ENCODE measurements at regions not wholly inside any gene's neighbourhood (a gene's known extent, or its start where the extent isn't known, plus 50 kb on each side); places are given as distances from the start of the nearest gene placed in this dataset.

DNA sequence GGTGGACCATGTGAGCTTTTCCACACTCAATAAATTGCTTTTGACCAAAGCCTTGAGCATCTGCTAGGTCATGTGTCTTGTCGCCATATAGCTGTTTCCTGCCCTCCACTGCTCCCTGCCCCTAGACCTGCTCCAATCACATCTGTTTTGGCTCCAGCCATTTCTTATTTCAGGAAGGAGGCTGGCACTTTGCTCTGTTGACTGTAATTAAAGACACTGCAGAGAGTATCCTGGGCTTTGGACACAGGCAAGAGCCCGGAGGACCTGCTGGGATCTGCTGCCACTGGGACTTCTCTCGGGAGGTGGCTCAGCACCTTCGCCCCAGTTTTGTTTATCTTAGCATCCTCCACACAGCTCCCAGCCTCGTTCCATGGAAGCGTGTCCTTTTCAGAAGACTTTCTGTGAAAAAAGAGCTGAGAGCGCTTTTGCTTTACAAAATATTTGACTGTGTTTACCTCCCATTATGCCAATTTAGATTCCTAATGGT is 153.2 kb downstream of the MED10 start:
- Mint-ChIP-seq H3K4me3 (no peak overlapping the region), H3K9me3 (peaks cover 21% of the 10 kb centered on the region), H3K4me1 (no peaks in the 10 kb centered on the region), H3K27ac (no peak overlapping the region), H3K36me3 (peaks cover 13% of the 10 kb centered on the region; the same call in 1 of the 2 replicates), H3K27me3 (ENCODE audit: low read depth) (peaks cover 3% of the 10 kb centered on the region; the same call in 1 of the 2 replicates)
- ATAC-seq = no peak
- ChIA-PET POLR2A (interaction anchor here (1.0 kb wide), 1 partner anchor 22 kb away, joined by 3 read pairs; no protein-coding TSS in a partner anchor), CTCF (no interaction called here)
- TF ChIP-seq CREM (CRISPR knock-in tag; IDR thresholded peaks at IDR 0.05) (no peak), FOXJ3 (CRISPR knock-in tag; IDR thresholded peaks at IDR 0.05; ENCODE audit: borderline replicate concordance) (no peak), FOXK1 (CRISPR knock-in tag; IDR thresholded peaks at IDR 0.05) (no peak), GABPB1 (CRISPR knock-in tag; IDR thresholded peaks at IDR 0.05) (no peak)
- TF ChIP-seq, protein P1, sequence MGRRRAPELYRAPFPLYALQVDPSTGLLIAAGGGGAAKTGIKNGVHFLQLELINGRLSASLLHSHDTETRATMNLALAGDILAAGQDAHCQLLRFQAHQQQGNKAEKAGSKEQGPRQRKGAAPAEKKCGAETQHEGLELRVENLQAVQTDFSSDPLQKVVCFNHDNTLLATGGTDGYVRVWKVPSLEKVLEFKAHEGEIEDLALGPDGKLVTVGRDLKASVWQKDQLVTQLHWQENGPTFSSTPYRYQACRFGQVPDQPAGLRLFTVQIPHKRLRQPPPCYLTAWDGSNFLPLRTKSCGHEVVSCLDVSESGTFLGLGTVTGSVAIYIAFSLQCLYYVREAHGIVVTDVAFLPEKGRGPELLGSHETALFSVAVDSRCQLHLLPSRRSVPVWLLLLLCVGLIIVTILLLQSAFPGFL (CRISPR knock-in tag; IDR thresholded peaks at IDR 0.05; ENCODE audit: borderline replicate concordance) = no peak
- no peak for DNase-seq (ENCODE audit: low spot score)

DNA sequence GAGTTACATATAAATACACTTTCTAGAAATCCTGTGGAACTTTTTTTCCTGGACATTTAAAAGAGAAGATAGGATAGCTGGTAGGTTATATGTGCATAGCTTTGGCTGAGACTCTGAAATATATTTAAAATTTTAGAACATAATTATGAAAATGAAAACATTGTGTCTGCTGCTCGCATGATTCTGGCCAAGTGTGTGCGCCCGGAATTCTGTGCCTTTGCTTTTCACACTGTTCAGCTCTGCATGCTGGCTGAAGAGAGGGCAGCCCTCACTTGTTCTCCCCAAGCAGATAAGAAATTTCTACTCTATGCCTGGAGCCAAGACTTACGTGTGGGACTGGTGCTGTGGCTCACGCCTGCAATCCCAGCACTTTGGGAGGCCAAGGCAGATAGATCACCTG is 153.9 kb downstream of the MED10 start:
- no peak overlapping the region for H3K4me3 Mint-ChIP-seq
- peaks cover 23% of the 10 kb centered on the region for H3K9me3 Mint-ChIP-seq
- H3K36me3 Mint-ChIP-seq = peaks cover 13% of the 10 kb centered on the region; the same call in 1 of the 2 replicates
- H3K27me3 Mint-ChIP-seq (ENCODE audit: low read depth) = peaks cover 3% of the 10 kb centered on the region; the same call in 1 of the 2 replicates
- CTCF ChIA-PET = no interaction called here
- ATAC-seq (no peak), DNase-seq (ENCODE audit: low spot score) (no peak)
- H3K27ac Mint-ChIP-seq = no peak overlapping the region
- POLR2A ChIA-PET = interaction anchor here (1.0 kb wide), 1 partner anchor 21 kb away, joined by 3 read pairs; no protein-coding TSS in a partner anchor
- no peaks in the 10 kb centered on the region for H3K4me1 Mint-ChIP-seq
- TF ChIP-seq TEAD1 (CRISPR knock-in tag; IDR thresholded peaks at IDR 0.05) (no peak), ESRRA (CRISPR knock-in tag; IDR thresholded peaks at IDR 0.05; ENCODE audit: borderline replicate concordance) (no peak), GTF2I (CRISPR knock-in tag; conservative IDR thresholded peaks at IDR 0.05) (no peak), KAT7 (CRISPR knock-in tag; IDR thresholded peaks at IDR 0.05; ENCODE audit: borderline replicate concordance) (no peak), NFE2L1 (CRISPR knock-in tag; IDR thresholded peaks at IDR 0.05) (no peak), MYBL2 (CRISPR knock-in tag; IDR thresholded peaks at IDR 0.05) (no peak), EMX1 (CRISPR knock-in tag; IDR thresholded peaks at IDR 0.05) (no peak), SP1 (CRISPR knock-in tag; conservative IDR thresholded peaks at IDR 0.05) (no peak), SMAD3 (CRISPR knock-in tag; IDR thresholded peaks at IDR 0.05; ENCODE audit: borderline replicate concordance) (no peak), GABPB1 (CRISPR knock-in tag; IDR thresholded peaks at IDR 0.05) (no peak)
- TF ChIP-seq, protein P2, sequence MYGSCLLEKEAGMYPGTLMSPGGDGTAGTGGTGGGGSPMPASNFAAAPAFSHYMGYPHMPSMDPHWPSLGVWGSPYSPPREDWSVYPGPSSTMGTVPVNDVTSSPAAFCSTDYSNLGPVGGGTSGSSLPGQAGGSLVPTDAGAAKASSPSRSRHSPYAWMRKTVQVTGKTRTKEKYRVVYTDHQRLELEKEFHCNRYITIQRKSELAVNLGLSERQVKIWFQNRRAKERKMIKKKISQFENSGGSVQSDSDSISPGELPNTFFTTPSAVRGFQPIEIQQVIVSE (CRISPR knock-in tag; IDR thresholded peaks at IDR 0.05; ENCODE audit: borderline replicate concordance) = no peak
- TF ChIP-seq, protein P3, sequence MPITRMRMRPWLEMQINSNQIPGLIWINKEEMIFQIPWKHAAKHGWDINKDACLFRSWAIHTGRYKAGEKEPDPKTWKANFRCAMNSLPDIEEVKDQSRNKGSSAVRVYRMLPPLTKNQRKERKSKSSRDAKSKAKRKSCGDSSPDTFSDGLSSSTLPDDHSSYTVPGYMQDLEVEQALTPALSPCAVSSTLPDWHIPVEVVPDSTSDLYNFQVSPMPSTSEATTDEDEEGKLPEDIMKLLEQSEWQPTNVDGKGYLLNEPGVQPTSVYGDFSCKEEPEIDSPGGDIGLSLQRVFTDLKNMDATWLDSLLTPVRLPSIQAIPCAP (CRISPR knock-in tag; IDR thresholded peaks at IDR 0.05) = no peak
- TF ChIP-seq, protein P4, sequence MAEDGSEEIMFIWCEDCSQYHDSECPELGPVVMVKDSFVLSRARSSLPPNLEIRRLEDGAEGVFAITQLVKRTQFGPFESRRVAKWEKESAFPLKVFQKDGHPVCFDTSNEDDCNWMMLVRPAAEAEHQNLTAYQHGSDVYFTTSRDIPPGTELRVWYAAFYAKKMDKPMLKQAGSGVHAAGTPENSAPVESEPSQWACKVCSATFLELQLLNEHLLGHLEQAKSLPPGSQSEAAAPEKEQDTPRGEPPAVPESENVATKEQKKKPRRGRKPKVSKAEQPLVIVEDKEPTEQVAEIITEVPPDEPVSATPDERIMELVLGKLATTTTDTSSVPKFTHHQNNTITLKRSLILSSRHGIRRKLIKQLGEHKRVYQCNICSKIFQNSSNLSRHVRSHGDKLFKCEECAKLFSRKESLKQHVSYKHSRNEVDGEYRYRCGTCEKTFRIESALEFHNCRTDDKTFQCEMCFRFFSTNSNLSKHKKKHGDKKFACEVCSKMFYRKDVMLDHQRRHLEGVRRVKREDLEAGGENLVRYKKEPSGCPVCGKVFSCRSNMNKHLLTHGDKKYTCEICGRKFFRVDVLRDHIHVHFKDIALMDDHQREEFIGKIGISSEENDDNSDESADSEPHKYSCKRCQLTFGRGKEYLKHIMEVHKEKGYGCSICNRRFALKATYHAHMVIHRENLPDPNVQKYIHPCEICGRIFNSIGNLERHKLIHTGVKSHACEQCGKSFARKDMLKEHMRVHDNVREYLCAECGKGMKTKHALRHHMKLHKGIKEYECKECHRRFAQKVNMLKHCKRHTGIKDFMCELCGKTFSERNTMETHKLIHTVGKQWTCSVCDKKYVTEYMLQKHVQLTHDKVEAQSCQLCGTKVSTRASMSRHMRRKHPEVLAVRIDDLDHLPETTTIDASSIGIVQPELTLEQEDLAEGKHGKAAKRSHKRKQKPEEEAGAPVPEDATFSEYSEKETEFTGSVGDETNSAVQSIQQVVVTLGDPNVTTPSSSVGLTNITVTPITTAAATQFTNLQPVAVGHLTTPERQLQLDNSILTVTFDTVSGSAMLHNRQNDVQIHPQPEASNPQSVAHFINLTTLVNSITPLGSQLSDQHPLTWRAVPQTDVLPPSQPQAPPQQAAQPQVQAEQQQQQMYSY (CRISPR knock-in tag; IDR thresholded peaks at IDR 0.05) = no peak
- TF ChIP-seq, protein P5, sequence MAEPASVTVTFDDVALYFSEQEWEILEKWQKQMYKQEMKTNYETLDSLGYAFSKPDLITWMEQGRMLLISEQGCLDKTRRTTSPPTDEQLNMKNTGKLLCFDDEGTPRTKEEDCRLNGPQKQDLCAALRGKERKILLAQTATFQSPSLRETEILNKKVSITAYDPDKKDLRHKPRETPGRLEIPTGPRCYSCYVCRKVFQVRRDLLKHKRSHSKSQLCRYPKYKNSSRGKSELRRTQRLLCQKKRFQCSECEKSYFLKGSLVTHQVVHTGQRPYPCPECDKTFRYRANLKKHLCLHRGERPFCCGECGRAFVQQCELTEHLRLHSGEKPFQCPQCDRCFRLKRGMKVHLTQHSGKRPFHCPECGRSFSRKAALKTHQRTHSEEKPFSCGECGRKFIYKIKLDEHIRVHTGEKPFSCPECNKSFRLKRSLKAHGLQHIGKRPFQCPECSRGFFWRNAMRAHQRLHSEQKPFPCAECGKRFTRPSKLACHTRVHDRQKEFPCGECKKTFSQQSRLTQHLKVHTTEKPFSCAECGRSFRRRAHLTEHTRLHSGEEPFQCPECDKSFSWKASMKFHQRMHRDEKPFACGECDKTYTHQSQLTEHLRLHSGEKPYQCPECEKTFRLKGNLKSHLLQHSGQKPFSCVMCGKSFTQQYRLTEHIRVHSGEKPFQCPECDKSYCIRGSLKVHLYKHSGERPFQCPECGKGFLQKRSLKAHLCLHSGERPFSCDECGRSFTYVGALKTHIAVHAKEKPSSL (CRISPR knock-in tag; conservative IDR thresholded peaks at IDR 0.05) = no peak
- TF ChIP-seq, protein P6, sequence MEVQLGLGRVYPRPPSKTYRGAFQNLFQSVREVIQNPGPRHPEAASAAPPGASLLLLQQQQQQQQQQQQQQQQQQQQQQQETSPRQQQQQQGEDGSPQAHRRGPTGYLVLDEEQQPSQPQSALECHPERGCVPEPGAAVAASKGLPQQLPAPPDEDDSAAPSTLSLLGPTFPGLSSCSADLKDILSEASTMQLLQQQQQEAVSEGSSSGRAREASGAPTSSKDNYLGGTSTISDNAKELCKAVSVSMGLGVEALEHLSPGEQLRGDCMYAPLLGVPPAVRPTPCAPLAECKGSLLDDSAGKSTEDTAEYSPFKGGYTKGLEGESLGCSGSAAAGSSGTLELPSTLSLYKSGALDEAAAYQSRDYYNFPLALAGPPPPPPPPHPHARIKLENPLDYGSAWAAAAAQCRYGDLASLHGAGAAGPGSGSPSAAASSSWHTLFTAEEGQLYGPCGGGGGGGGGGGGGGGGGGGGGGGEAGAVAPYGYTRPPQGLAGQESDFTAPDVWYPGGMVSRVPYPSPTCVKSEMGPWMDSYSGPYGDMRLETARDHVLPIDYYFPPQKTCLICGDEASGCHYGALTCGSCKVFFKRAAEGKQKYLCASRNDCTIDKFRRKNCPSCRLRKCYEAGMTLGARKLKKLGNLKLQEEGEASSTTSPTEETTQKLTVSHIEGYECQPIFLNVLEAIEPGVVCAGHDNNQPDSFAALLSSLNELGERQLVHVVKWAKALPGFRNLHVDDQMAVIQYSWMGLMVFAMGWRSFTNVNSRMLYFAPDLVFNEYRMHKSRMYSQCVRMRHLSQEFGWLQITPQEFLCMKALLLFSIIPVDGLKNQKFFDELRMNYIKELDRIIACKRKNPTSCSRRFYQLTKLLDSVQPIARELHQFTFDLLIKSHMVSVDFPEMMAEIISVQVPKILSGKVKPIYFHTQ (CRISPR knock-in tag; IDR thresholded peaks at IDR 0.05) = no peak
